Pancreas (tissue), 10 donors: ENCODE measurements at regions not wholly inside any gene's neighbourhood (a gene's known extent, or its start where the extent isn't known, plus 50 kb on each side); places are given as distances from the start of the nearest gene placed in this dataset.

Experiments
- ATAC-seq, 4 donors: fragments of 200-7000 bp; cut with Tn5 transposase; one replicate each; pipeline versions ENCODE4 v1.8.0 to v1.9.1; 2020; ENCODE audit warnings: mild to moderate bottlenecking in 4 of 4, moderate library complexity in 4 of 4
- DNase-seq, 6 donors: peaks; one replicate each; pipeline ENCODE4 v3.0.0-alpha.2; 2020
- FAIRE-seq: peaks from 2 replicates; lab custom pipeline; 2012; peaks lifted over from hg19 to GRCh38; lab: Jason Lieb, UNC
- H3K27ac ChIP-seq, 4 donors: fragments of 200-600 bp; sonication (generic); 1 replicate in 3 of 4; 2 replicates in 1 of 4; pipeline versions ENCODE4 v1.5.0 to v1.8.0; 2020
- H3K27me3 ChIP-seq, 4 donors: fragments of 200-600 bp; one replicate each; pipeline ENCODE4 v1.8.0; 2021
- H3K36me3 ChIP-seq, 3 donors: fragments of 200-600 bp; sonication (generic) in 1 of 3; one replicate each; pipeline versions ENCODE4 v1.5.0 to v1.8.0; 2020 to 2021
- H3K4me1 ChIP-seq, 3 donors: fragments of 200-600 bp; one replicate each; pipeline ENCODE4 v1.8.0; 2021
- H3K4me3 ChIP-seq, 4 donors: fragments of 200-600 bp; sonication (generic) in 2 of 4; one replicate each; pipeline versions ENCODE4 v1.5.0 to v1.8.0; 2020 to 2021
- H3K9me3 ChIP-seq, 4 donors: fragments of 200-600 bp; one replicate each; pipeline ENCODE4 v1.8.0; 2021
- WGBS, 2 donors: extraction: QIAGEN DNeasy Blood & Tissue Kit; methylation state at CpG; one replicate each; pipeline ENCODE4 v1.1.7; 2013; 5-methylcytosine and 5-hydroxymethylcytosine counted together
- intact Hi-C, 3 donors: fragments of 100-400 bp; cut with DNase I; formaldehyde crosslinking; loops; one replicate each; pipeline versions ENCODE4 v1.11.1 to v1.14.2; 2022
- TF ChIP-seq, protein P1 (sequence below), 4 donors: fragments of 200-600 bp; sonication (generic) in 3 of 4; IDR thresholded peaks; one replicate each; pipeline versions ENCODE4 v1.5.0 to v1.8.0; 2021; ENCODE audit warnings: antibody characterized with exemption in 4 of 4
- donor health status: healthy with polysubstance abuse.
- donor health status: DM: no; HTN: no; CAD: no; lungs with moderate emphysema.
- donor health status: DM: no; HTN: no; CAD: no.
- donor health status: control.
- donor health status: control.
- donor health status: Bipolar disorder and iron deficiency.
- donor health status: DM: yes; HTN: yes; CAD: no.
- donor health status: DM: no; HTN: no; CAD: no.
- donor health status: DM: no; HTN: no; CAD: no.
- donor health status: DM: yes; HTN: yes; CAD: no.

DNA sequence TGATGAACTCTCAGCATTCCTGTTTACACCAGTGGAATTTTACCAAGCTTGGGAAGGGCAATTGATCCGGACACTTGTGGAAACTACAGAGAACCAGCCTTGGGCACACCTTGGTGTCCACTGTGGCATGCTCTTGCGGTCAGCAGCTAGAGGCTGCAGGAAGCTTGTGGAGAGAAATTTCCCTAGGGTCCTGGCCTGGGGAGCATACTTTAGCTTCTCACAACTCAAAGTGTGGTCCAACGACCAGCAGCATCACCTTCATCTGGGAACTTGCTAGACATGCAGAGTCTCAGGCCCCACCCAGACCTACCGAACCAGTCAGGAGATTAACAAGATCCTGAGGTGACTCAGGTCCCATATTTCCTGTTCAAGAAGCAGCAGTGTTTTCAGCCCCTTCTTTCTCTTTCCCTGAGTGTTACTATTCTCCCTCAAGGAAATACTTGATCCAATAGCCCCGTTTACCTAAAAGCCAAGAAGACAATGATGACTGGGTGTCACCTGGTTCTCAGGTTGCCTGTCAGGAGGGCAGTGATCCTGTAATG is 55.7 kb upstream of the KCNE2 start:
- ATAC-seq (no peak), DNase-seq (no peak), FAIRE-seq (no peak)
- H3K27ac ChIP-seq, result no peak overlapping the region
- no peaks in the 10 kb centered on the region for H3K4me1 ChIP-seq
- H3K9me3 ChIP-seq, result no peaks in the 10 kb centered on the region
- 64 to 69% methylated on average over 5 of the region's 5 CpGs for WGBS, 2 donors
- no peaks in the 10 kb centered on the region for H3K27me3 ChIP-seq
- intact Hi-C loops, result no loop called here
- no peaks in the 10 kb centered on the region for H3K36me3 ChIP-seq
- no peak overlapping the region for H3K4me3 ChIP-seq
- TF ChIP-seq, protein P1, sequence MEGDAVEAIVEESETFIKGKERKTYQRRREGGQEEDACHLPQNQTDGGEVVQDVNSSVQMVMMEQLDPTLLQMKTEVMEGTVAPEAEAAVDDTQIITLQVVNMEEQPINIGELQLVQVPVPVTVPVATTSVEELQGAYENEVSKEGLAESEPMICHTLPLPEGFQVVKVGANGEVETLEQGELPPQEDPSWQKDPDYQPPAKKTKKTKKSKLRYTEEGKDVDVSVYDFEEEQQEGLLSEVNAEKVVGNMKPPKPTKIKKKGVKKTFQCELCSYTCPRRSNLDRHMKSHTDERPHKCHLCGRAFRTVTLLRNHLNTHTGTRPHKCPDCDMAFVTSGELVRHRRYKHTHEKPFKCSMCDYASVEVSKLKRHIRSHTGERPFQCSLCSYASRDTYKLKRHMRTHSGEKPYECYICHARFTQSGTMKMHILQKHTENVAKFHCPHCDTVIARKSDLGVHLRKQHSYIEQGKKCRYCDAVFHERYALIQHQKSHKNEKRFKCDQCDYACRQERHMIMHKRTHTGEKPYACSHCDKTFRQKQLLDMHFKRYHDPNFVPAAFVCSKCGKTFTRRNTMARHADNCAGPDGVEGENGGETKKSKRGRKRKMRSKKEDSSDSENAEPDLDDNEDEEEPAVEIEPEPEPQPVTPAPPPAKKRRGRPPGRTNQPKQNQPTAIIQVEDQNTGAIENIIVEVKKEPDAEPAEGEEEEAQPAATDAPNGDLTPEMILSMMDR (IDR thresholded peaks at IDR 0.05), result no peak

DNA sequence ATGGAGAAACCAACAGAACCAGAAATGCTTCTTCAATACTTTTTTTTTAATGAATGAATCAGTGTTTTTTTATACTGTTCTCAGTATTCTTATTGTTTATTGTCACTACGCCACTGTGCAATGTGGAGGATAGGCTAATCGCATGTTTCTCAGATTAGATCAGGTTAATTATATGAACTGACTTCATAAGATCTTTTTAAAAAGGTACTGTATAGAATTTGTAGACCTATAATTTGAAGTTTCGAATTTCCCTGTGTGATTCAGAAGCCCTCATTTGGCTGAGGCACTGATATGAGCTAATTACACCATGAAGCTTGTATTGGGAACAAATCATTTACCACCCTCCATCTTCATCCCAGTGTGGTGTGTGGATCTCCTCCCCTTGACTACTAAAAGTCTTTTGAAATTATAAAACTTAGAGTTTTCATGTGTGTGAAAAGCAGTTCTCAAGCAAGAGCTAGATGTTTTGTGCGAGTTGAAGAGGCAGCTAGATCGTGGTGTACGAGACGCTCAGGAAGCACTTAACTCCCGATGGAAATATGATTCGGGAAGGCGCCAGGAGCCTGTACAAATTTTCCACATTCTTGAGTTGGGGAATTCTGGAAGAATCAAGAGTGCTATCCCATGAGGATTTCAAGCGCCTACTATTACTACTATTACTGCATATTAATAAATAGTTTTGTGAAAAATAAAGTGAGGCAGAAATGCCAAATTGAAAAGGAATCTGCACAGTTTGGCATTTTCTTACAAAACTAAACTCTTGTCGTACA is 52.1 kb upstream of the KCNE2 start:
- no peaks in the 10 kb centered on the region for H3K4me1 ChIP-seq
- no peak overlapping the region for H3K27ac ChIP-seq
- no peaks in the 10 kb centered on the region for H3K9me3 ChIP-seq
- intact Hi-C loops, result no loop called here
- H3K36me3 ChIP-seq, result no peaks in the 10 kb centered on the region
- H3K4me3 ChIP-seq, result no peak overlapping the region
- TF ChIP-seq, protein P1 (IDR thresholded peaks at IDR 0.05), result no peak
- DNase-seq (no peak), FAIRE-seq (no peak), ATAC-seq (no peak)
- WGBS, 2 donors, result 85 to 90% methylated on average over 12 of the region's 12 CpGs
- no peaks in the 10 kb centered on the region for H3K27me3 ChIP-seq

DNA sequence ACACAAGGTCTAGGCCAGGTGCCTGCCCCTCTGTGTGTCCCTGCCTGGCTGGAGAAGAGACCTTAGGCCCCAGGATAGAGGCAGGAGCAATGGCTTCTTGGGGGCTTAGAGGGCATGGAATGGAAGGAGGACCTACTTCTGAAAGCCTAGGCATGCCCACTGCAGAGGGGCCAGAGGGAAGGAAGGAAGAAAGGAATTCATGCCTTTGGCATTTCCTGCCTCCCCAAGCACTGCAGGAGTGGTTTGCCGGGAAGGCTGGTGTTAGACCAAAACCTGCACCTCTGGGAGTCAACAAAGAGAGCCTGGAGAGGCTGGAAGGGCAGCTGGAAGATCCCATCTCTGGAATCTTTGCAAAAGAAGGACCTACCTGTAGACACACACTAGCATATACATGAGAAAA is 50.7 kb upstream of the KCNE2 start:
- TF ChIP-seq, protein P1 (IDR thresholded peaks at IDR 0.05), result no peak
- H3K9me3 ChIP-seq, result no peaks in the 10 kb centered on the region
- FAIRE-seq (no peak), DNase-seq (no peak), ATAC-seq (no peak)
- no peaks in the 10 kb centered on the region for H3K27me3 ChIP-seq
- WGBS, 2 donors, result 44 to 80% methylated on average over 1 of the region's 1 CpG
- H3K4me1 ChIP-seq, result no peaks in the 10 kb centered on the region
- H3K4me3 ChIP-seq, result no peak overlapping the region
- intact Hi-C loops, result no loop called here
- no peak overlapping the region for H3K27ac ChIP-seq
- no peaks in the 10 kb centered on the region for H3K36me3 ChIP-seq
